Trophoblast cell (in vitro differentiated cells and primary cell): ENCODE measurements at regions not wholly inside any gene's neighbourhood (a gene's known extent, or its start where the extent isn't known, plus 50 kb on each side); places are given as distances from the start of the nearest gene placed in this dataset.

Experiments
- DNase-seq, 2 donors: peaks; one replicate each; pipeline ENCODE4 v3.0.0-alpha.2; 2016
- H2AFZ ChIP-seq: 2 replicates; pipeline ENCODE4 v1.6.1; 2013; ENCODE audit warnings: low read length, moderate library complexity, mild to moderate bottlenecking; ENCODE audit not compliant: insufficient read depth, poor library complexity
- H2AK5ac ChIP-seq: 2 replicates; pipeline ENCODE4 v1.6.1; 2013; ENCODE audit warnings: mild to moderate bottlenecking, low read length
- H2BK120ac ChIP-seq: 2 replicates; pipeline ENCODE4 v1.6.1; 2013; ENCODE audit warnings: low read length, mild to moderate bottlenecking, moderate library complexity; ENCODE audit not compliant: insufficient read depth, poor library complexity
- H2BK12ac ChIP-seq: 2 replicates; pipeline ENCODE4 v1.6.1; 2013; ENCODE audit warnings: mild to moderate bottlenecking, low read length, moderate library complexity
- H2BK5ac ChIP-seq: 2 replicates; pipeline ENCODE4 v1.6.1; 2013; ENCODE audit warnings: low read length, low read depth, moderate library complexity, mild to moderate bottlenecking; ENCODE audit not compliant: poor library complexity
- H3K14ac ChIP-seq: 2 replicates; pipeline ENCODE4 v1.6.1; 2013; ENCODE audit warnings: mild to moderate bottlenecking, low read length
- H3K18ac ChIP-seq: 2 replicates; pipeline ENCODE4 v1.6.1; 2013; ENCODE audit warnings: mild to moderate bottlenecking, low read length
- H3K23ac ChIP-seq: 2 replicates; pipeline ENCODE4 v1.6.1; 2013; ENCODE audit warnings: low read length
- H3K27ac ChIP-seq: 2 replicates; pipeline ENCODE4 v1.5.1; 2013; ENCODE audit warnings: low read depth, mild to moderate bottlenecking, inconsistent platforms, low read length, moderate library complexity
- H3K27me3 ChIP-seq: 2 replicates; pipeline ENCODE4 v1.6.1; 2013; ENCODE audit warnings: inconsistent platforms, mild to moderate bottlenecking, low read length, moderate library complexity; ENCODE audit not compliant: insufficient read depth
- H3K36me3 ChIP-seq, 2 experiments: 1 replicate in 1 of 2; 2 replicates in 1 of 2; pipeline ENCODE4 v1.6.1; 2013; ENCODE audit warnings: low read length in 2 of 2, mild to moderate bottlenecking in 2 of 2, moderate library complexity in 1 of 2; ENCODE audit not compliant: insufficient read depth in 2 of 2, control insufficient read depth in 1 of 2
- H3K4ac ChIP-seq: 2 replicates; pipeline ENCODE4 v1.6.1; 2013; ENCODE audit warnings: low read depth, mild to moderate bottlenecking, low read length, moderate library complexity
- H3K4me1 ChIP-seq, 2 experiments: 1 replicate in 1 of 2; 2 replicates in 1 of 2; pipeline ENCODE4 v1.6.1; 2013; ENCODE audit warnings: low read length in 2 of 2, mild to moderate bottlenecking in 2 of 2, moderate library complexity in 1 of 2; ENCODE audit not compliant: insufficient read depth in 2 of 2, control insufficient read depth in 1 of 2
- H3K4me2 ChIP-seq: 2 replicates; pipeline ENCODE4 v1.6.1; 2013; ENCODE audit warnings: inconsistent platforms, mild to moderate bottlenecking, low read length, moderate library complexity
- H3K4me3 ChIP-seq: 2 replicates; pipeline ENCODE4 v1.5.1; 2013; ENCODE audit warnings: mild to moderate bottlenecking, low read depth, low read length, inconsistent platforms
- H3K79me1 ChIP-seq: one replicate; pipeline ENCODE4 v1.6.1; 2013; ENCODE audit warnings: low read length
- H3K79me2 ChIP-seq: 2 replicates; pipeline ENCODE4 v1.6.1; 2013; ENCODE audit warnings: low read length, mild to moderate bottlenecking; ENCODE audit not compliant: control insufficient read depth, insufficient read depth, poor library complexity
- H3K9ac ChIP-seq: 2 replicates; pipeline ENCODE4 v1.6.1; 2013; ENCODE audit warnings: mild to moderate bottlenecking, low read length
- H3K9me3 ChIP-seq: 2 replicates; pipeline ENCODE4 v1.6.1; 2013; ENCODE audit warnings: low read depth, mild to moderate bottlenecking, control low read depth, inconsistent platforms, low read length; ENCODE audit not compliant: insufficient read depth
- H4K12ac ChIP-seq: 2 replicates; pipeline ENCODE4 v1.6.1; 2013; ENCODE audit warnings: low read depth, mild to moderate bottlenecking, low read length, moderate library complexity
- H4K8ac ChIP-seq: 2 replicates; pipeline ENCODE4 v1.6.1; 2013; ENCODE audit warnings: low read depth, mild to moderate bottlenecking, low read length, moderate library complexity
- H4K91ac ChIP-seq: one replicate; pipeline ENCODE4 v1.6.1; 2013; ENCODE audit warnings: low read depth, mild to moderate bottlenecking, low read length, moderate library complexity
- WGBS: extraction: QIAGEN DNeasy Blood & Tissue Kit; methylation state at CpG from one replicate; pipeline ENCODE4 v1.1.7; 2013; ENCODE audit warnings: missing lambda C conversion rate; ENCODE audit not compliant: insufficient read length, insufficient coverage; ENCODE audit errors: extremely low coverage; 5-methylcytosine and 5-hydroxymethylcytosine counted together

DNA sequence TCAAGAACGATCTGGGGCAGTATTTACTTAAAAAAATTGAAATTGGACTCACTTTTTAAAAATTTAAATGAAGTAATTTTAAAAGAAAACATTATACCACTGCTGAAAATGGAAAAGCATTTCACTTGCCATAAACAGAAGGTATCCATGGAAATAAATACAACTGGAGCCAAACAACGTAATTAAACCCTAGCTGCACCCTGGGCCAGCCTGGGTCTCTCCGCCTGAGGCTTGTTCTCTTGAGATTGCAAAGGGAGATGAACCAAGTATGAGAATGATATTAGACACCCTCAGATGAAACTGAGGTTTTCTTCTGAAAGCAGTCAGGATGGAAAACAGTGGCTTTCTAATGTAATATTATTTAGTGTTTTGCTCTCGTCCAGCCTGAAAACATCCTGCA is 264.4 kb downstream of the KCNE4 start:
- H2BK120ac ChIP-seq = no peak overlapping the region
- H4K8ac ChIP-seq = no peak overlapping the region
- H4K91ac ChIP-seq = no peak overlapping the region
- no CpG with 5 or more reads among the region's 4 CpGs for WGBS
- no peaks in the 10 kb centered on the region for H3K79me2 ChIP-seq
- no peak overlapping the region for H4K12ac ChIP-seq
- no peaks in the 10 kb centered on the region for H3K36me3 ChIP-seq
- H3K9me3 ChIP-seq = no peaks in the 10 kb centered on the region
- no peak overlapping the region for H3K9ac ChIP-seq
- no peak overlapping the region for H3K4me3 ChIP-seq
- H3K27me3 ChIP-seq = no peaks in the 10 kb centered on the region
- no peak for DNase-seq
- peak overlapping the region; percentile 49 for H2BK5ac ChIP-seq
- H3K18ac ChIP-seq = no peak overlapping the region
- H3K4ac ChIP-seq = no peak overlapping the region
- no peak overlapping the region for H3K23ac ChIP-seq
- H3K14ac ChIP-seq = no peak overlapping the region
- no peak overlapping the region for H2BK12ac ChIP-seq
- no peaks in the 10 kb centered on the region for H3K4me1 ChIP-seq
- H2AFZ ChIP-seq = no peak overlapping the region
- H2AK5ac ChIP-seq = no peak overlapping the region
- H3K27ac ChIP-seq = no peak overlapping the region
- no peaks in the 10 kb centered on the region for H3K79me1 ChIP-seq
- H3K4me2 ChIP-seq = no peak overlapping the region

DNA sequence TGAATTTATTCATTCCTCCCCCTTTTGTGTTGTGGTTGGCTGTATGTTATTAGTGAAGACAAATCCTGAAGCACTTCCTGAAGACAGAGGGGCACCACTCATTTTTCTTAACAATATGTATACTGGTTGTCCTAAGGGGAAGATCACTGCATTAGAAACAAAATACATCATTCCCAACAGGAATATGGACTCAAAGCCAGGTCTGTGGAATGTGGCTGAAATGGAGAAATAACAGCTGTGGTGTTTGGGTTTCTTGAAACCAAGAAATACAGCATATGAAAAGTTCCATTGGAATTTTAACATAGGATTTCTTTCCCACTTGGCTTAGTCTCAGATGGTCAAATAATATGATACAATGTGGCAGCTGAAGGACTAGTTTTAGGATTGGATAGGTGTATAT is 267.6 kb downstream of the KCNE4 start:
- Histone ChIP-seq H4K8ac (no peak overlapping the region), H3K36me3 (no peaks in the 10 kb centered on the region), H3K27ac (no peak overlapping the region), H2BK120ac (no peak overlapping the region), H3K23ac (no peak overlapping the region), H3K27me3 (no peaks in the 10 kb centered on the region), H3K4me1 (no peaks in the 10 kb centered on the region), H3K14ac (no peak overlapping the region), H3K18ac (no peak overlapping the region), H2BK12ac (no peak overlapping the region), H3K9ac (no peak overlapping the region), H3K9me3 (no peaks in the 10 kb centered on the region), H4K91ac (no peak overlapping the region), H2AK5ac (no peak overlapping the region), H3K4me2 (no peak overlapping the region), H3K4me3 (no peak overlapping the region), H3K4ac (no peak overlapping the region), H3K79me2 (no peaks in the 10 kb centered on the region), H4K12ac (no peak overlapping the region), H3K79me1 (no peaks in the 10 kb centered on the region), H2BK5ac (no peak overlapping the region), H2AFZ (no peak overlapping the region)
- DNase-seq = no peak

GRCh38 chr2:223324402-223324801 is 272.4 kb downstream of the KCNE4 start:
- no CpG with 5 or more reads among the region's 5 CpGs for WGBS

DNA sequence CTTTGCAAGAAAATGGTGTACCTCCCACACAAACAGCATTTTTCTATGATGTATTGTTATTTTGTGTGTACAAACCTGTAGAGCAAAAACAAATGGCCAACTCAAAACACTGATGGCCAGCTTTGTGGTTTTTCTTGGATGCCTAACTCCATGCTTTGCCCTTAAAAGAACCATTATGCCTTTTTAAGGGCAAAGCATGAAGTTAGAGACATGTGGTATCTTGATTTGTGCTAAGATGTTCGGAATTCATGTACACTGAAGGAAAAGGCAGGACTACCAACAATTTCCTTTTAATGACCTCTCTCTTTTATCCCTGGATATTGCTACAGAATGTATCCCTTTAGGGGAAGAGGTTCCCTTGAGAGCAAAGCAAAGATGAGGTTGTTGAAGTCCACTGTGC is 273.6 kb downstream of the SCG2 start:
- Histone ChIP-seq H3K79me1 (no peaks in the 10 kb centered on the region), H3K4ac (no peak overlapping the region), H4K91ac (no peak overlapping the region), H3K79me2 (no peaks in the 10 kb centered on the region), H3K27ac (no peak overlapping the region), H3K27me3 (no peaks in the 10 kb centered on the region), H3K18ac (no peak overlapping the region), H2BK5ac (no peak overlapping the region), H2BK120ac (no peak overlapping the region), H3K4me3 (no peak overlapping the region), H2AFZ (no peak overlapping the region), H3K4me1 (peaks cover 0 to 2% of the 10 kb centered on the region in 2 experiments), H3K23ac (no peak overlapping the region), H3K14ac (no peak overlapping the region), H3K36me3 (no peaks in the 10 kb centered on the region), H4K8ac (no peak overlapping the region), H3K4me2 (no peak overlapping the region), H2AK5ac (no peak overlapping the region), H4K12ac (no peak overlapping the region), H3K9ac (no peak overlapping the region), H3K9me3 (peaks cover 2% of the 10 kb centered on the region), H2BK12ac (no peak overlapping the region)
- DNase-seq = no peak
- no CpG with 5 or more reads among the region's 1 CpG for WGBS

More at GRCh38 chr2:223324402-223324801, 272.4 kb downstream of the KCNE4 start:
- Histone ChIP-seq H3K4me3 (no peak overlapping the region), H4K91ac (no peak overlapping the region), H3K79me1 (no peaks in the 10 kb centered on the region), H4K12ac (no peak overlapping the region), H2BK12ac (no peak overlapping the region), H3K4me1 (peaks cover 0 to 2% of the 10 kb centered on the region in 2 experiments), H2AK5ac (no peak overlapping the region), H3K9me3 (no peaks in the 10 kb centered on the region), H3K18ac (no peak overlapping the region), H2BK120ac (no peak overlapping the region), H3K14ac (no peak overlapping the region), H3K4me2 (no peak overlapping the region), H3K4ac (no peak overlapping the region), H3K79me2 (no peaks in the 10 kb centered on the region), H3K27me3 (no peaks in the 10 kb centered on the region), H3K36me3 (no peaks in the 10 kb centered on the region), H3K9ac (no peak overlapping the region), H3K23ac (no peak overlapping the region), H2BK5ac (no peak overlapping the region), H4K8ac (no peak overlapping the region), H2AFZ (no peak overlapping the region), H3K27ac (no peak overlapping the region)
- DNase-seq = no peak
